NB4 (cell line): ENCODE measurements at regions not wholly inside any gene's neighbourhood (a gene's known extent, or its start where the extent isn't known, plus 50 kb on each side); places are given as distances from the start of the nearest gene placed in this dataset.

Source experiments
- CTCF ChIP-seq: IDR thresholded peaks from one replicate; pipeline ENCODE4 v1.5.1; 2012; ENCODE audit warnings: low read depth, low read length
- POLR2A ChIP-seq: IDR thresholded peaks from 2 replicates; pipeline ENCODE4 v1.6.1; 2011; ENCODE audit warnings: mild to moderate bottlenecking; ENCODE audit not compliant: insufficient read length; ENCODE audit errors: extremely low read depth

DNA sequence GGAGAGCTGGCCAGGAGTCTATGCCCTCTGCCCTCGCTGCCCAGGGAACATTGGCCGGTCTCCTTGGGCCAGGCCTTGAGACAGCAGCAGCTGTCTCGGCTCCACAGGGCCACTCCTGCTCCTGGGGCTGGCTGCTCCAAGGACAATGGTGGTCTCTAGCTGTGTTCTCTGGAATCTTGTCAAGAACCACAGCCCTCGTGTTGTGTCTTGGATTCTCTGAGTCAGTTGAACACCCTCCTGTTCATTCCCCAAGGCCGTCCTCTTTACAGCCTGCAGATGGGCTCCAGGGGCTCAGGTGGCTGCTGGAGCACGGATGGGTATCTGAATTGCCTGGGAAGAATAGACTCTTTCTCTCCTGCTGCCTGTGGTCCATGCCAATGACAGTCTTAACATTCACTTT is 511.1 kb downstream of the GLRX3 start:
- TF ChIP-seq CTCF = no peak
- no peak for TF ChIP-seq POLR2A
